Activated CD8-positive, alpha-beta memory T cell treated with anti-CD3 and anti-CD28 coated beads for 36 hours (primary cell): ENCODE measurements at regions not wholly inside any gene's neighbourhood (a gene's known extent, or its start where the extent isn't known, plus 50 kb on each side); places are given as distances from the start of the nearest gene placed in this dataset.
"Not testable (repeated sequence)": the region's sequence is repeated elsewhere in the genome, so short reads cannot be mapped to it uniquely, and the experiment has no call there.

Experiments used
- CTCF ChIA-PET: fragments of 350-600 bp; sonication (Branson Sonifier 250); formaldehyde crosslinking; loops from one replicate; lab custom pipeline; 2021; ENCODE audit warnings: antibody characterized with exemption; lab: Charles Lee
- POLR2A ChIA-PET: fragments of 350-600 bp; sonication (Branson Sonifier 250); formaldehyde crosslinking; loops from one replicate; lab custom pipeline; 2021; ENCODE audit warnings: antibody characterized with exemption; lab: Charles Lee

DNA sequence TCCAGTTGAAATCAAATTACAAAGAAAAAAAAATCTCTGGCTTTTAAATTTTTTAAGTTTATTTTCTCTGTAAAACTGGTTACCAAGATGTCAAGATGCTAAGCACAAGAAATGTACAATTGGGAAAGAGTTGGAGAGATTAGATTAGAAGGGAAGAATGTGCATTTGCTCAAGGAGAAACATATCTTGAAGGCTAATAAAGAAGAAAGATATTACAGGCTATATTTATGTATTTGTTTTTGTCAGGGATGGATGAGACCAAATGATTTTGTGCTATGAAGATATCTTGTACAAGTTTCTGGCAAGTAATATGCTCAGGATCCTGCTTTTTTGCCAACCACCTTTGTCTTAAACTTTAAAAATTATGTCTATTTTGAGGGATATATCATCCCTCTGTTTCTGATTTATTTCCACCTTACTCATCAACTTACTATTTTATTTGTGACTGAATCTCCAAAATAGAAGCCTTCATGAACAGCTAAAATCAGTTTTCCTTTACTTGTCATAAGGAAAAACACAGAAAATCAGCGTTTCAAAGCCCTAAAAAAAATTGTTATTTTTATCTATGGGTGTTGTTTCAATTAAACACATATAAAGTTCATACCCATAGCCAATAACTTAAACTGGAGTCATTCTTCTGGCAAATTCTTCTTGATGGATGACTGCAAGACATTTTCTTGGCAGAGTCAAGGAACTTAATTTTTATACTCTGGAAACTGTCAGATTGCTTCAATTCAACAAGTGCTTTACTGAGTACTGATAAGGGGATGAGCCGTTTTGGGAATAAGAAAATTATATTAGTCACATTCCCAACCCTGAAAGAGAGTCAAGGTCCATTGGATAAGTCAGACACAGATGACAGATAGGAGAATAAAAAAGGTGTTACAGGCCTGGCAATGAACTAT, 141.8 kb downstream of the CTH start:
- ChIA-PET POLR2A (no interaction called here), CTCF (no interaction called here)

DNA sequence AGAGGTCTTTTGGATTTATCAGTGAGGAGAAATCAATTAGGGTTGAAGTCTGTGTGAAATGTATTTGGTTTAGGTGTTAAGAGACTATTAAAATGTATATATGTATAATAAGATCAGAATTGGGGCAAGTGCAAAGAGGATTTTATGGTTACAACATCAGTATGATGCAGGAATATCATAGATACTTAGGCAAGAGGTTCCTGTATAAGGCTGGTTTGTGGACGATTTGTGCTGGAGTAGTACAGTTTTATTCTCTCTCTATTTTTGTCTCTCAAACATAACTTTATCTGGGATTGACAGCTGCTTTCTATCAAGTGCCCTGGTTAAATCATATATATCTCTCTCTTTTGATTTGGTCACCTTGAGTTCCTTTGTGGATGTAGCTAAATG, 142.5 kb downstream of the CTH start:
- CTCF ChIA-PET: no interaction called here
- POLR2A ChIA-PET: no interaction called here

DNA sequence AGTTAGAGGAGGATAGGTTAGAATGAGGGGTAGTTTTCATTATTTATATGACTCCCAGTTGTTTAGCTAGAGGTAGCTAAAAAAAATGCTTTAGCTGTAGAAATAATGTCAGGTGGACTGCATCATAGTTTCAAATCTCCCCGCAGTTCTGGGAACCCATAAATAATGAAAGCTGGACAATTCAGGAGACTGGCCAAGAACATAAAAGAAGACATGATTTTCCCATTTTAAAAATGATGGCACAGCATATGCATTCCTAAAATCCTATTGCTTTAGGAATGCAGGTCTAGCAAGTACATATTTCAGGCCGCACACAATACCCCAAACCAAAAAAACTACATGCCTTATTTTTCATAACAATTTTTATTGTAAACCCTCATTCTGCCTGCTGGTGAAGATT, 143.3 kb downstream of the CTH start:
- CTCF ChIA-PET: no interaction called here
- POLR2A ChIA-PET: no interaction called here

DNA sequence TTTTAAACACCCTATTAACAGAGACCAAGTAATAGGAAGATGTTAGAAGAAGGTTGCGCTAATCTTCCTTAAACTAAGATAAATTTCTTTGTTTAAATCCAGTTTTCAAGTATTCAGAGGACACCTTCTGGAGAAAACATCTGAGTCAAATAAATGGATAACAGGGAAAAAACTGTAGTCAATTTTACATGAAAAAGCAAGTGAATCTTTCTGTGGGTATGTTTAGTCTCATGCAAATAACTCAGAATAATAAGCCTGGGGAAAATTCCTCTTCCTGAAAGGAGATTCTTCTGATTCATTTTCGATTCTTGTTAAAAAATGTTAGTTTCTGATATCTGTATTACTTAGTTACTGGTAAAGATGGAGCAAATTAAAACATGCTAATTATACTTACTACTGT, 145.5 kb downstream of the CTH start:
- ChIA-PET POLR2A (no interaction called here), CTCF (no interaction called here)

DNA sequence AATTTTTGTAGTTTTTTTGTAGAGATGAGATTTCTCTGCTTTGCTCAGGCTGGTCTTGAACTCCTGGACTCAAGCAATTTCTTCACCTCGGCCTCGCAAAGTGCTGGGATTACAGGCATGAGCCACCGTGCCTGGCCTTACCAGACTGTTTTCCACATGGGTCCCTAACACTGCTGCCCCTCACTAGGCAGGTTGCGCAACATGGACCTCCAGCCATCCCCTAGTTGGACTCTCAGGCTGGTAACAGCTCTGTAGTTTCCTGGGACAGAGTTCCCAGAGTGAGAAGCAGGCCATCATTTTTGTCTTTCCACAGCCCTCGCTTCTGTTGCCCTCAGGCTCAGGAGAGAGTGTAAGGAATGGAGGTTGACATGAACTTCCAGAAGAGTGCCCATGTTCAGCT, 156.1 kb downstream of the CTH start:
- ChIA-PET POLR2A (no interaction called here), CTCF (no interaction called here)

DNA sequence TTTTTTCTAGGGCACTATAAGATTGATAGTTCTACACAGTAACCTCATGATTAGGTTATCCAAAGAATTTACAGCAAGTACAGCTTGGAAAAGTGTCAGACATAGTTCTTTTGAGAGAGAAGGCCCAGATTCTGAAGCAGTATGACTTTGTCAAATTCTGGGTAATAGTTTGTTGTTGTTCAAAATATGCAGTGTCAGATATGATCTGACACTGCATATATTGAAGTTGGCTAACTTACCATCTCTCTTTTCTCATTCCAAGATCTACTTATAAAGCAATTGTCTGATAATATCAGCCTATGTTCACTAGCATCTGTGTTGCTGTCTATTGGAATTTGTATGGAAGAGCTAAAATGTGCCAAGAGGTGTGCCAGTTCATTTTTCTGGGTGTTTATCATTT, 160.1 kb downstream of the CTH start:
- CTCF ChIA-PET: no interaction called here
- POLR2A ChIA-PET: no interaction called here

DNA sequence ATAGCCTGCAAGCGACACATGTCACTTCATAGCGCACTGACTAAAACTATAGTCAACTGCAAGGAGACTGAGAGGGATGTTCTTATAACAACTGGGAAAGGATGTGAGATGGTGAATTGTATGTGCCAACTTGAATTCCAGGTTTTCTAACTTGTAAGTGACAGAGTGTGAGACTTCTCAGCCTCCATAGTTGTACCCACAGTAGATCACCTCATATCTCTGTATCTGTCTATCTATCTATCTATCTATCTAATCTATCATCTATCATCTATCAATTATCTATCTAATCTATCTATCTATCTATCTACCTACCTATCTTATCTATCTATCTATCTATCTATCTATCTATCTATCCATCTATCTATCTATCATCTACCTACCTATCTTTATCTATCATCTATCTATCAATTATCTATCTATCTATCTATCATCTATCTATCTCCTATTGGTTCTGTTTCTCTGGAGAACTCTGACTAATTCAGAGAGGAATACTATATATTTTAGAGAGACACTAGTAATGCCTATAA, 162.3 kb downstream of the CTH start:
- CTCF ChIA-PET: no interaction called here
- POLR2A ChIA-PET: no interaction called here

DNA sequence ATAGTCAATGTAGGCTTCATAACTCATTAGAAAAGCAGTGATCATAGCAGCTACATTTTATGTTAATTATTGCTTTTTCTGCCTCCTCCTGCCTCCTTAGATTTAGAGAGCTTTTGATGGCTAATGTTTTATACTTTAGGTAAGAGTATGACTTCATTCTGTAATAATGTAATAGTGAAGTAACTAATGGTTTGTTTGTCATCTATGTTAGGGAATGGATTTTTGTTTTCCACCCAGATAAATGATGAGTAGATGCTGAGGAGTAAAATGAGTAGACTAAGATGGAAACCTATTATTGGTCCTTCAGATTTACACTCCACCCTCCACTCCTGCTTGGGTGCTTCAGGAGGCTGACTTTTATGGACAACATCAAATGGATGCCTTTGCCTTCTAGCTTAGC, 170.6 kb downstream of the CTH start:
- CTCF ChIA-PET: no interaction called here
- POLR2A ChIA-PET: no interaction called here

DNA sequence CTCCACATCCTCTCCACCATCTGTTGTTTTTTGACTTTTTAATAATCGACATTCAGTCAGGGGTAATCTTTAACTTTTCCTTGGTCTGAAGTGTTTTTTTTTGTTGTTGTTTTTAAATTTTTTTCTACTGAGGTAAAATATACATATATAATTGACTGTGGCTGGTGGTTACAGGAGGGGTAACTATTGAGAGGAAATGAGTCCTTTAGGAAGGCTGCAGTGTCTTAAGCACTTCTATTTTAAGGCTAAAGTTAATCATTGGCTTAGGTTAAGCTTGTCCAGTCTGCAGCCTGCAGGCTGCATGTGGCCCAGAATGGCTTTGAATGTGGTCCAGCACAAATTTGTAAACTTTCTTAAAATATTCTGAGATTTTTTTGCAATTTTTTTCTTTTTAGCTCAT, 172.5 kb downstream of the CTH start:
- CTCF ChIA-PET: no interaction called here
- POLR2A ChIA-PET: no interaction called here

DNA sequence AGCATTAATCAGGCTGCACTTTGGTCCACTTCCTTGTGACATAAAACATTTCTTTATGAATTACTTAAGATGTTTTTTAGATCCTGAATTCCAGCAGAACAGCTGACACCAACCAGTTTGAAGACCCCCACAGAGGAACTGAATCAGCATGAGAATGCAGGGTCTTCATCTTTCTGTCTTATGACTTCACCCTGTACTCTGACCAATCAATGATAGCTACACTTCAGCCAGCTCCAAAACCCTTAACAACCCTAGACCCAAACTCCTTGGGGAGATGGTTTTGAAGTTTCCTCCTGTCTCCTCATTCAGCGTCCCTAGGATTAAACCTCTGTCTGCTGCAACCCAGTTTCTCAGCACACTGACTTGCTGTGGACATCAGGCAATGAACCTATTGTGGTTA, 175.0 kb downstream of the CTH start:
- CTCF ChIA-PET: no interaction called here
- POLR2A ChIA-PET: no interaction called here

DNA sequence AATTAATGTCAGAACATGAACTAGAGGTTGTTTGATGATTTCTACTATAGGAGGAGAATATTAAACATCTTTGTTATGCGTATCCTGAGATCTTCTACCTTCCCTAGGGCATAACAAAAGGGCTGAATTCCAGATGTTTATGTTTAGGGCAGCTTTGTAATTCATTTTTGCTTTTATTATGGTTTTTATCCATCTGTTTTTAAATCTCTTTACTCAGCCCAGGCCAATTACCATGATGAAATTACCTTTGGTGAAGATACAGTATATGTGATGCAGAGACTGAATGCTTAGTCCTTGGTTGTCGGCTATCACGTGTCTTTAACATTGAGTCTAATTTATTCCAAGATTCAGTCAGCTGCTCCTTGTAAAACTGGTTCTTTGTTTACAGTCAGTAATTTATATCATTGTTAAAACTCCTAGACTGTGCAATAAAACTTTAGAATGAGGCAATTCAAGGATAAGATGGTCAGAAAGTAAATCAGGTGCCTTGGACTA, 176.9 kb downstream of the CTH start:
- CTCF ChIA-PET: no interaction called here
- POLR2A ChIA-PET: no interaction called here

DNA sequence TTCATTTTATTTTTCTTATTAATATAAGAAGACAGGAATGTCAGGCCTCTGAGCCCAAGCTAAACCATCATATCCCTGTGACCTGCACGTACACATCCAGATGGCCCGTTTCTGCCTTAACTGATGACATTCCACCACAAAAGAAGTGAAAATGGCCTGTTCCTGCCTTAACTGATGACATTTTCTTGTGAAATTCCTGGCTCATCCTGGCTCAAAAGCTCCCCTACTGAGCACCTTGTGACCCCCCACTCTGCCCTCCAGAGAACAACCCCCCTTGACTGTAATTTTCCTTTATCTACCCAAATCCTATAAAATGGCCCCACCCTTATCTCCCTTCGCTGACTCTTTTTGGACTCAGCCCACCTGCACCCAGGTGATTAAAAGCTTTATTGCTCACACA, 182.5 kb downstream of the CTH start:
- POLR2A ChIA-PET, CTCF ChIA-PET: not testable (repeated sequence)

DNA sequence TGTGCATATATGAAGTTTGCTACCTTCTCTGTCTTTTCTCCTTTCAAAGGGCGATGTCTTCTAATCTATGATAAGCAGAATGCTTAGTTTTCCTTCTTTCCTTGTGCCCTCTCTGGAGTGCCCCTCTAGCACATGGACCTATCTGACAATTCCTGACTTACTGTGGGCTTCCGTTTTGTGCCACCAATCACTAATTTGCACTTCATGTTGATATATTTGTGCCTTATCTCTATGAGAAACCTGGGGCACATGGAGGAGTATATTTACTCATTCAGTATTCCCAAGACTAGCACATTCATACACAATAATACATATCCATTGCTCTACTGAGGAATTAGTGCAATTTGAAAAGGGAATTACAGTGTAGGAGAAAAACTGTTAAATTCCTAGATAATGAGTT, 197.7 kb downstream of the CTH start:
- CTCF ChIA-PET: no interaction called here

DNA sequence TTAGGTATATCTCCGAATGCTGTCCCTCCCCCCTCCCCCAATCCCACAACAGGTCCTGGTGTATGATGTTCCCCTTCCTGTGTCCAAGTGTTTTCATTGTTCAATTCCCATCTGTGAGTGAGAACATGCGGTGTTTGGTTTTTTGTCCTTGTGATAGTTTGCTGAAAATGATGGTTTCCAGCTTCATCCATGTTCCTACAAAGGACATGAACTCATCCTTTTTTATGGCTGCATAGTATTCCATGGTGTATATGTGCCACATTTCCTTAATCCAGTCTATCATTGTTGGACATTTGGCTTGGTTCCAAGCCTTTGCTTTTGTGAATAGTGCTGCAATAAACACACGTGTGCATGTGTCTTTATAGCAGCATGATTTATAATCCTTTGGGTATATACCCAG, 199.1 kb downstream of the CTH start:
- POLR2A ChIA-PET, CTCF ChIA-PET: not testable (repeated sequence)

More for the DNA sequence above, 197.7 kb downstream of the CTH start:
- POLR2A ChIA-PET: no interaction called here

DNA sequence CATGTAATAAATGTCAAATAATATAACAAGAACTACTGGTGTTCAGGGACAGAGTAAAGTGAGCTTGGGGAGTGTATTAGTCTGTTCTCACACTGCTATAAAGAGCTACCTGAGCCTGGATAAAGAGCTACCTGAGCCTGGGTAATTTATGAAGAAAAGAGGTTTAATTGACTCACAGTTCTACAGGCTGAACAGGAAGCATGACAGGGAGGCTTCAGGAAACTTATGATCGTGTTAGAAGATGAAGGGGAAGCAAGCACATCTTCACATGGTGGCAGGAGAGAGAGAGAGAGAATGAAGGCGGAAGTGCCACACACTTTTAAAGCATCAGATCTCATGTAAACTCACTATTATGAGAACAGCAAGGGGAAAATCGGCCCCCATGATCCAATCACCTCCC, 205.9 kb downstream of the CTH start:
- CTCF ChIA-PET: no interaction called here

DNA sequence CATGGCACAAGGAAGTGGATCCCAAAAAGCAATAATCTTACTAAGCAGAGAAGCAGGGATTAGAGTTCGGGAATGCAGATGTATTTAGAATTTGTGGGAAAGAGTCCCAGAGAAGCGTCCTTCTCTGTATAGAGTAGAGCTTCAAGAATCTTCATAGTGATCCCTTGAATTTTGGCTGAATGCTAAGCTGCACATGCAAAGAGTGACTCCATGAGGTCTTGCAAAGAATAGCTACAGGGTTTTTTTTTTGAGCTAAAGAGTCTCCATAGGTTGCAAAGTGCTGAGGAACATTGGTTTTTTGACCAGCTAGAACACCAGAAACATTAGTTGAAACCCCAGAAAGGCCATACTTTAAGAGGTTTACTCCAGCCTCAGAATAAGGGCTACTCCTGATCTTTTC, 206.7 kb downstream of the CTH start:
- ChIA-PET CTCF (no interaction called here), POLR2A (no interaction called here)

More for the DNA sequence above, 205.9 kb downstream of the CTH start:
- POLR2A ChIA-PET: no interaction called here

DNA sequence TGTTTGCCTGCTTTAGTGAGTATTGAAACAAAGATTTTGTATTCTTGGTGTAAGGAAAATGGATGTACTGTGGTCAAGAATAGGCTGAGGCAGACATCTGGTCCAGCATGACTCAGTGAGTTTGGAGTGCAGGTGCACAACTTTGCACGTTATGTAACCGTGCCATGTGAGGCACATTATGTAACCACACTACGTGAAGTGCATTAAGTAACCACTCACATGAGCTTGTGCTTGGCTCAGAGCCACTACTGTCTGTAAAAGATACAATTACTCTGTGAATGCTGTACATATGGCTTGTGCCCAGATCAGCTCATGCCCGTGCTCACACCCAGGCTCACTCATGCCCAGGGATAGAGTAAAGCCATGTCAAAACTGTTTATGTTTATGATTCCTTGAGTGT, 216.8 kb downstream of the CTH start:
- POLR2A ChIA-PET: no interaction called here
- CTCF ChIA-PET: no interaction called here

DNA sequence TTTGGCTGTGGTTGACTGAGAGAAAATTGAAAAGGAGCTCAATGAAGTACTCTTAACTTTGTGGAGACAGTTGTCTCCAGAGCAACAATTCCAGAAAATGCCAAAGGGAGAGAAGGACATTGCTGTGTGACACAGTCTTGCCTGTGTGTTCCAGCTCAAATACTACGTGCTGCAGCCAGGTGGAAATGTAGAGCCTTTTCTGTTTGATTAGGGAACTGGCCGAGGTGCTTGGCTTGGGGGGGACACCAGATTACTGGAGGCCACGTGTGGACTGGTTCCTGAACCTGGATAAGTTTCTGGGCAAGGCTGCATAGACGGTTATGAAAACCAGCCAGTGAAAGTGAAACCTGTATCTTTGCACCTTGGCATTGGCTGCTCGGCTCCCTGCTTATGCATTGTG, 217.9 kb downstream of the CTH start:
- CTCF ChIA-PET: no interaction called here

DNA sequence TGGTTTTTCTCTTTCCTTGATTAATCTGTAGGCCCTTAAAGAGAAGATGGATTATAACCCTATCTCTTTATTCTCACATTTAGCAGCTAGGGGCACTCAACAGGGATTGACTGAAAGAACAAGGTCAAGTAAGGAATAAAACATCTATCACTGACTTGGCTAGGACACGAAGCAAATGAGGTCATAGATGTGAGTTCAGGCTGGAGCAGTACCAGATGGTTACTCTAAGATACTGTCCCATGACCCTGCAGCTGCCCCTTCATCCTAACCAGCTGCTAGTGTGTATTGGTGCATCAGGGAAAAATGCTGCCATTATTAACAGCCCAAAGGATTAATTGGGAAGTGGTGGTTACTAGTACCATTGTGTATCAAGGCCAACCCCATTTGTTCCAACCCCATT, 221.9 kb downstream of the CTH start:
- POLR2A ChIA-PET: no interaction called here
- CTCF ChIA-PET: no interaction called here

More for the DNA sequence above, 217.9 kb downstream of the CTH start:
- POLR2A ChIA-PET: no interaction called here

DNA sequence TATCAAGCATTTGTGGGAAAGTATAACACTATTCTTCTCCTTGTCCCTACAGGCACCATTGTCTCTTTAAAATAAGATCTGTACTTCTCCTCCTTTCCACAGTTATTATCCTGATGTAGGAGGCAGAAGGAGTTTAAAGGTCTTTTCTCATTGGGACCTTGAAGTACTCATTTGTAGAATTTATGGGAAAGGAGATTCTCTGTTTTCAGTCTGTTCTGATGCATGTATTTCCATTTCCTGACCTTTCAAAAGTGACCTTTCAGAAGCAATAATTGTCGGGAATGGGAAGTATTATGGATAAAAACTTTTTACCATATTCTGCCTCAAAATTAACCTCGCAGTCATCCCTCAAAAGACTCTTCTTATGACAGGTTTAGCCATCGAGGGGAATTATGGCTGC, 224.8 kb downstream of the CTH start:
- ChIA-PET POLR2A (no interaction called here), CTCF (no interaction called here)

DNA sequence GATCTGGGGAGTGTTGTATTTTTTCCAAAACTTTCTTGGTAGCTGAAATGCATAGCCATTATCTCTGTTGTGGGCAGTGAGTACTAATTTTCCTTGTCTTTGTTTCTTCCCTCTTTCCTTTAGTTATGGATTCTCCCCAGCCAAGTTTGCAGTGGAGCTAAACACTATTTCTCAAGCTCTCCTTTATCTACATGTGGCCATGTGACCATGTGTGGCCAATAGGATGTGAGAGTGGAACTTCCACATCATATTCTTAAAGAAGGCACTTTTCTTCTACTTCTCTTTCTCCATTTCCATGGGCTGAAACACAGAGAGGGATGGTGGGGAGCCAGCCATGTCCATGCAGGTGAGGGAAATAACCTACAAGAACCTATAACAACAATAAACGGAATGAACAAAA, 230.8 kb downstream of the CTH start:
- POLR2A ChIA-PET: no interaction called here
- CTCF ChIA-PET: no interaction called here
